BJ (cell line): ENCODE measurements at regions not wholly inside any gene's neighbourhood (a gene's known extent, or its start where the extent isn't known, plus 50 kb on each side); places are given as distances from the start of the nearest gene placed in this dataset.

ENCODE experiments used
- CTCF ChIA-PET: fragments of 350-600 bp; formaldehyde crosslinking; extraction: SDS; loops from one replicate; lab custom pipeline; 2021; ENCODE audit warnings: antibody characterized with exemption, inconsistent platforms; lab: Yijun Ruan, JAX
- POLR2A ChIA-PET: fragments of 300-600 bp; sonication (Branson Sonifier 250); formaldehyde crosslinking; extraction: SDS; loops from one replicate; lab custom pipeline; 2021; ENCODE audit warnings: antibody characterized with exemption; lab: Charles Lee
- DNase-seq: peaks from one replicate; pipeline ENCODE4 v3.0.0-alpha.2; 2011; ENCODE audit warnings: low read depth
- H3K27me3 ChIP-seq: 2 replicates; pipeline ENCODE4 v1.6.0; 2011; ENCODE audit warnings: low read length; ENCODE audit not compliant: control insufficient read depth, insufficient read depth
- H3K36me3 ChIP-seq: 2 replicates; pipeline ENCODE4 v1.5.1; 2011; ENCODE audit warnings: low read length; ENCODE audit not compliant: control insufficient read depth, insufficient read depth
- H3K4me3 ChIP-seq: 2 replicates; pipeline ENCODE4 v1.5.1; 2011; ENCODE audit warnings: low read depth, mild to moderate bottlenecking, control low read depth, low read length
- TF ChIP-seq, protein P1 (sequence below): IDR thresholded peaks from 2 replicates; pipeline ENCODE4 v1.5.1; 2011; ENCODE audit warnings: low read depth, mild to moderate bottlenecking, control low read depth, inconsistent platforms, low read length, moderate library complexity; ENCODE audit not compliant: insufficient read depth

DNA sequence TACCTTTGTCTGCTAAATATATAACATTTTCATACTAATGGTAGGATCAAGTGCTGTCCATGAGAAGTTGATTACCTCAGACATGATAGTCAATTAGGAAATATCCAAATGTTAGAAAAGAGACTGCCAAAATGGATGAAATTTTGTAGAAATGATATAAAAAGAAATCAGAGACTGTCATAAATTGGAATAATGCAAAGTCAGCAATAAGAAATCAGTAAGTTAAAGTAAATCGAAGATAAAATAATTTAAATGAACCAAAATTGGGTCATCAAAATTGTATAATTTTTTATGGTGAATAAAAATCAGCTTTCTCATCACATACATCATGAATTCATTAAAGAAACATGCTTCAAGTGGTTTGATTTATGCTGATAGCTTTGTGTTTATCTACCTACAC, 165.3 kb upstream of the CDH2 start:
- ChIA-PET POLR2A (no interaction called here), CTCF (no interaction called here)
- no peak for DNase-seq
- TF ChIP-seq, protein P1, sequence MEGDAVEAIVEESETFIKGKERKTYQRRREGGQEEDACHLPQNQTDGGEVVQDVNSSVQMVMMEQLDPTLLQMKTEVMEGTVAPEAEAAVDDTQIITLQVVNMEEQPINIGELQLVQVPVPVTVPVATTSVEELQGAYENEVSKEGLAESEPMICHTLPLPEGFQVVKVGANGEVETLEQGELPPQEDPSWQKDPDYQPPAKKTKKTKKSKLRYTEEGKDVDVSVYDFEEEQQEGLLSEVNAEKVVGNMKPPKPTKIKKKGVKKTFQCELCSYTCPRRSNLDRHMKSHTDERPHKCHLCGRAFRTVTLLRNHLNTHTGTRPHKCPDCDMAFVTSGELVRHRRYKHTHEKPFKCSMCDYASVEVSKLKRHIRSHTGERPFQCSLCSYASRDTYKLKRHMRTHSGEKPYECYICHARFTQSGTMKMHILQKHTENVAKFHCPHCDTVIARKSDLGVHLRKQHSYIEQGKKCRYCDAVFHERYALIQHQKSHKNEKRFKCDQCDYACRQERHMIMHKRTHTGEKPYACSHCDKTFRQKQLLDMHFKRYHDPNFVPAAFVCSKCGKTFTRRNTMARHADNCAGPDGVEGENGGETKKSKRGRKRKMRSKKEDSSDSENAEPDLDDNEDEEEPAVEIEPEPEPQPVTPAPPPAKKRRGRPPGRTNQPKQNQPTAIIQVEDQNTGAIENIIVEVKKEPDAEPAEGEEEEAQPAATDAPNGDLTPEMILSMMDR, result no peak
- H3K4me3 ChIP-seq, result no peak overlapping the region
- no peaks in the 10 kb centered on the region for H3K27me3 ChIP-seq
- no peaks in the 10 kb centered on the region for H3K36me3 ChIP-seq

DNA sequence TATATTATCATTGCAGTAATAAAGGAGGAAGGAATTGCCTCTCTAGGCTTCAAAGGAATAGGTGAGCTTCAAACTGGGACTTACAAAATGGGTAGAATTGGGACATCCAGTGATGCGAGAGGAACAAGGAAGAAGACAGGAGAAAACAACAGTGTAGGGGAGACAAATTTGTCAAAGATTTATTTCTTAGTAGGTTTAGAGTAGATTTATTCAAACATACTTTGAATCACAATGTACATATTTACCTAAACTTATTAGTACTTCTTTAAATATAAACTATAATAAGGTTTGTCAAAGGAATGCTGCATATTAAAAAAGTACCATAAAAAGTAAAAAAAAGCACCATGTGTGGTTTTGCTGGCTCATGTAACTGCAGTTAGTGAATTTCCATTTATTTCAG, 161.4 kb upstream of the CDH2 start:
- TF ChIP-seq, protein P1, result no peak
- no peak for DNase-seq
- ChIA-PET CTCF (interaction anchor here (0.6 kb wide), 1 partner anchor 631 kb away, joined by 3 read pairs; no protein-coding TSS in a partner anchor), POLR2A (no interaction called here)
- Histone ChIP-seq H3K36me3 (no peaks in the 10 kb centered on the region), H3K27me3 (no peaks in the 10 kb centered on the region), H3K4me3 (no peak overlapping the region)

DNA sequence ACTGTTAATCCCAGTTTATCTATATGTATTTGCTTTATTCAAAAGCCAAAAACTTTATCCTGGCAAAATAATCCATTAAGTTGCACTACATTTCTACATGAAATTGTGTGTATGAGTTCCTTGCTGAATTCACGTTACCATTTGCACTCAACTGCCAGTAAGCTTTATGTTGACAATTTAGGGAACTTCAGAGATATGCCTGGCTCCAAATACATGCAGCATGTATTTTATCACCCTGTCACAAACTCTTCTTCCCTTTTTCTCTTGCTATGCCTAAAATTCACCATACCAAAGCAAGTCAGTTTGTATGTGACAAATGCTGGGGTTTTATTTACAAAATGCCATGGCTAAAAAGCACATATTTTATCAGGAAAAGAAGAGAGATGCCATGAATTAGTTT, 157.6 kb upstream of the CDH2 start:
- CTCF ChIA-PET, result no interaction called here
- TF ChIP-seq, protein P1, result no peak
- Histone ChIP-seq H3K36me3 (no peaks in the 10 kb centered on the region), H3K27me3 (no peaks in the 10 kb centered on the region), H3K4me3 (no peak overlapping the region)
- no peak for DNase-seq
- POLR2A ChIA-PET, result no interaction called here

DNA sequence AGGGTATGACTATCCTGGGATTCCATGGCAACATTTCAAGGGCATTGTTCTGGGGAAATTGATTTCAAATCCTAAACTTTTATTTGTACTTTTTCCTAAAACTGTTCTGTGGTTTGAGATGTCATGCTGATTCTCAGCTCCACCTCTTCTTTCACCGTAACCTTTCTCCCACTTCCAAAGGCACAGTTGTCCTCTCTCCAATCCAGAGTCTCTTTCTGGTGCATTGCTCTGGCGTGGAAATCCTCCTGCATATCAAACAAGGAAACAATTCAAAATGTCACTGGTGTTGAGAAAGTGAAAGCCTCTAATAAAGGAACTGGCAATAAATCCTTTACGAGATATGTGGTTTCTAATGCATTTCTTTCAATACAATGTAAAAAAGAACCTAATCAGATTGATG, 155.1 kb upstream of the CDH2 start:
- ChIA-PET POLR2A (no interaction called here), CTCF (no interaction called here)
- no peak for DNase-seq
- Histone ChIP-seq H3K36me3 (no peaks in the 10 kb centered on the region), H3K4me3 (no peak overlapping the region), H3K27me3 (no peaks in the 10 kb centered on the region)
- TF ChIP-seq, protein P1, result no peak

DNA sequence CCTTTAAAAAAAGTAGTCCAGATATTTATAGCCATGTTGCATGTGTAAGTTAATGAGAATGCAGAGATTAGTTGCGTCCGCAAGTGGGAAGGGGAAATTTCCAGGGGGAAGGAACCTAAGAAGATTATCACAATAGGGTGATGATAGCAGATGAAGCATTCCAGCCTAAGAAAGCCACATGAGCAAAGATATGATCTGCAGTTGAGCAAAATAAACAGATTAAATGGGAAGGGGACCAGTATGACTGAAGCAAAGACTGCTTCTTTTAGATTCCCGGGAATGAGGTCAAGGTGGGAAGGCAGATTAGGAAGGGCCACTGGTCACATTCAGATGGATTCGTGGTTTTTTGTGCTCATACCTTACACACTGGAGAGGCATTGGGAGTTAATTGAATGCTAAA, 154.6 kb upstream of the CDH2 start:
- H3K36me3 ChIP-seq, result no peaks in the 10 kb centered on the region
- POLR2A ChIA-PET, result no interaction called here
- DNase-seq, result no peak
- H3K27me3 ChIP-seq, result no peaks in the 10 kb centered on the region
- TF ChIP-seq, protein P1, result no peak
- CTCF ChIA-PET, result no interaction called here
- no peak overlapping the region for H3K4me3 ChIP-seq
